ENCODE measurements at regions not wholly inside any gene's neighbourhood (a gene's known extent, or its start where the extent isn't known, plus 50 kb on each side); places are given as distances from the start of the nearest gene placed in this dataset.

- no peak for TF ChIP-seq POLR2A (IDR thresholded peaks at IDR 0.05; ENCODE audit: low read length)
- TF ChIP-seq GATA1 (IDR thresholded peaks at IDR 0.05; ENCODE audit: low read depth, low read length): no peak
These were observed 1742.8 kb downstream of the PCDH7 start for GRCh38 chr4:32462944-32463343.
